ENCODE measurements at regions not wholly inside any gene's neighbourhood (a gene's known extent, or its start where the extent isn't known, plus 50 kb on each side); places are given as distances from the start of the nearest gene placed in this dataset.
"Not testable (repeated sequence)": the region's sequence is repeated elsewhere in the genome, so short reads cannot be mapped to it uniquely, and the experiment has no call there.

DNA sequence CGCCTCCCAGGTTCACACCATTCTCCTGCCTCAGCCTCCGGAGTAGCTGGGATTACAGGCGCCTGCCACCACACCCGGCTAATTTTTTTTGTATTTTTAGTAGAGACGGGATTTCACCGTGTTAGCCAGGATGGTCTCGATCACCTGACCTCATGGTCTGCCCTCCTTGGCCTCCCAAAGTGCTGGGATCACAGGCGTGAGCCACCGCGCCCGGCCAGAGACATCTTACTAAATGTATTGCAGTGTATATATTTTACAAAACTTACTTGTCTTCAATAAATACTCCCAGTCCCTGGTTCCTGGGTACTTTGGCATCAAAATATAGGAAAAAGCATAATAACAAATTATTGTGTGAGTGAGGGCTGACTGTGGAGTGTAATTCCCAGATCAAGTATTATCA, 1053.7 kb downstream of the OLFM4 start:
- TF ChIP-seq, protein P1, sequence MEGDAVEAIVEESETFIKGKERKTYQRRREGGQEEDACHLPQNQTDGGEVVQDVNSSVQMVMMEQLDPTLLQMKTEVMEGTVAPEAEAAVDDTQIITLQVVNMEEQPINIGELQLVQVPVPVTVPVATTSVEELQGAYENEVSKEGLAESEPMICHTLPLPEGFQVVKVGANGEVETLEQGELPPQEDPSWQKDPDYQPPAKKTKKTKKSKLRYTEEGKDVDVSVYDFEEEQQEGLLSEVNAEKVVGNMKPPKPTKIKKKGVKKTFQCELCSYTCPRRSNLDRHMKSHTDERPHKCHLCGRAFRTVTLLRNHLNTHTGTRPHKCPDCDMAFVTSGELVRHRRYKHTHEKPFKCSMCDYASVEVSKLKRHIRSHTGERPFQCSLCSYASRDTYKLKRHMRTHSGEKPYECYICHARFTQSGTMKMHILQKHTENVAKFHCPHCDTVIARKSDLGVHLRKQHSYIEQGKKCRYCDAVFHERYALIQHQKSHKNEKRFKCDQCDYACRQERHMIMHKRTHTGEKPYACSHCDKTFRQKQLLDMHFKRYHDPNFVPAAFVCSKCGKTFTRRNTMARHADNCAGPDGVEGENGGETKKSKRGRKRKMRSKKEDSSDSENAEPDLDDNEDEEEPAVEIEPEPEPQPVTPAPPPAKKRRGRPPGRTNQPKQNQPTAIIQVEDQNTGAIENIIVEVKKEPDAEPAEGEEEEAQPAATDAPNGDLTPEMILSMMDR (IDR thresholded peaks at IDR 0.05): not testable (repeated sequence)
- not testable (repeated sequence) for TF ChIP-seq POLR2A (IDR thresholded peaks at IDR 0.05)

All from heart left ventricle (tissue), 13 donors.